HG03097 (cell line): ENCODE measurements at regions not wholly inside any gene's neighbourhood (a gene's known extent, or its start where the extent isn't known, plus 50 kb on each side); places are given as distances from the start of the nearest gene placed in this dataset.

Experiments used
- ATAC-seq: cut with Tn5 transposase; IDR thresholded peaks from one replicate; pipeline ENCODE4 v1.9.1; 2021; ENCODE audit not compliant: unreplicated experiment, low FRiP score

GRCh38 chr2:576292-576691 is 100.9 kb downstream of the TMEM18 start:
- ATAC-seq = no peak

- ATAC-seq = no peak
Measured at GRCh38 chr2:575727-576236, 101.4 kb downstream of the TMEM18 start.

- no peak for ATAC-seq
Measured at GRCh38 chr2:575030-575726, 102.0 kb downstream of the TMEM18 start.

GRCh38 chr2:573805-574392 is 103.3 kb downstream of the TMEM18 start:
- no peak for ATAC-seq

- ATAC-seq = no peak
Measured at GRCh38 chr2:573025-573424, 104.2 kb downstream of the TMEM18 start.

GRCh38 chr2:569681-570080 is 107.5 kb downstream of the TMEM18 start:
- ATAC-seq = no peak

- ATAC-seq = no peak
Measured at GRCh38 chr2:568639-569235, 108.5 kb downstream of the TMEM18 start.

GRCh38 chr2:567865-568638 is 109.2 kb downstream of the TMEM18 start:
- no peak for ATAC-seq

GRCh38 chr2:567496-567864 is 109.7 kb downstream of the TMEM18 start:
- ATAC-seq = no peak

- ATAC-seq = no peak
Measured at GRCh38 chr2:566379-567313, 110.6 kb downstream of the TMEM18 start.

- no peak for ATAC-seq
Measured at GRCh38 chr2:564471-565181, 112.6 kb downstream of the TMEM18 start.

- no peak for ATAC-seq
Measured at GRCh38 chr2:563512-563911, 113.7 kb downstream of the TMEM18 start.

- no peak for ATAC-seq
Measured at GRCh38 chr2:562391-563364, 114.5 kb downstream of the TMEM18 start.

- ATAC-seq = no peak
Measured at GRCh38 chr2:558879-559278, 118.3 kb downstream of the TMEM18 start.

GRCh38 chr2:558302-558642 is 118.9 kb downstream of the TMEM18 start:
- ATAC-seq = no peak

- ATAC-seq = no peak
Measured at GRCh38 chr2:557635-558301, 119.4 kb downstream of the TMEM18 start.

GRCh38 chr2:556485-556884 is 120.7 kb downstream of the TMEM18 start:
- no peak for ATAC-seq
